ENCODE measurements at regions not wholly inside any gene's neighbourhood (a gene's known extent, or its start where the extent isn't known, plus 50 kb on each side); places are given as distances from the start of the nearest gene placed in this dataset.

DNA sequence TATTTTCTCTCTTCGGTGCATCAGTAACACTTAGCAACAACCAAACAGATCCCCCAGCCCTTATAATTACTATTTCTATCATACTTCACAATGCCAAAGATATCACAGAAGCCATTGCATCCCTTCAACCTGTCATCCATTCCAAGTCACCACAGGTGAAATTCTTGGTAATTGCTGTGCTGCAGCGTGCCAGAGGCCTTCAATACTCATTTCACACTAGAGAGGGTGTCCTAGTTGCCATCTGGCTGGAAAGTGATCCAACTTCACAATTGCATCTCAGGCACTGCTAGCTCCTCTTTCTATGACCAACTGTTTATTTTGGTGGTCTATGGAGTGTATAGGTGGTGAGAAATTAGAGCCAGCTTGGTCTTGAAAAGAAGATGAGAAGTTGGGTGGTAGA is 131.2 kb downstream of the NUP35 start:
- H3K4me3 ChIP-seq, result no peak overlapping the region
- WGBS, result 90% methylated on average over 2 of the region's 2 CpGs
- no peaks in the 10 kb centered on the region for H3K36me3 ChIP-seq
- intact Hi-C loops (cut with DNase I), result no loop called here
- no peak for DNase-seq (ENCODE audit: low spot score)
- H3K27ac ChIP-seq, result no peak overlapping the region
- no peaks in the 10 kb centered on the region for H3K27me3 ChIP-seq (replicated peaks; ENCODE audit: insufficient read depth)
- TF ChIP-seq, protein P1, sequence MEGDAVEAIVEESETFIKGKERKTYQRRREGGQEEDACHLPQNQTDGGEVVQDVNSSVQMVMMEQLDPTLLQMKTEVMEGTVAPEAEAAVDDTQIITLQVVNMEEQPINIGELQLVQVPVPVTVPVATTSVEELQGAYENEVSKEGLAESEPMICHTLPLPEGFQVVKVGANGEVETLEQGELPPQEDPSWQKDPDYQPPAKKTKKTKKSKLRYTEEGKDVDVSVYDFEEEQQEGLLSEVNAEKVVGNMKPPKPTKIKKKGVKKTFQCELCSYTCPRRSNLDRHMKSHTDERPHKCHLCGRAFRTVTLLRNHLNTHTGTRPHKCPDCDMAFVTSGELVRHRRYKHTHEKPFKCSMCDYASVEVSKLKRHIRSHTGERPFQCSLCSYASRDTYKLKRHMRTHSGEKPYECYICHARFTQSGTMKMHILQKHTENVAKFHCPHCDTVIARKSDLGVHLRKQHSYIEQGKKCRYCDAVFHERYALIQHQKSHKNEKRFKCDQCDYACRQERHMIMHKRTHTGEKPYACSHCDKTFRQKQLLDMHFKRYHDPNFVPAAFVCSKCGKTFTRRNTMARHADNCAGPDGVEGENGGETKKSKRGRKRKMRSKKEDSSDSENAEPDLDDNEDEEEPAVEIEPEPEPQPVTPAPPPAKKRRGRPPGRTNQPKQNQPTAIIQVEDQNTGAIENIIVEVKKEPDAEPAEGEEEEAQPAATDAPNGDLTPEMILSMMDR (IDR thresholded peaks at IDR 0.05), result no peak
- TF ChIP-seq POLR2AphosphoS5 (IDR thresholded peaks at IDR 0.05) (no peak), POLR2A (IDR thresholded peaks at IDR 0.05) (no peak)
- H3K9me3 ChIP-seq, result no peaks in the 10 kb centered on the region
- H3K4me1 ChIP-seq (replicated peaks), result no peaks in the 10 kb centered on the region

DNA sequence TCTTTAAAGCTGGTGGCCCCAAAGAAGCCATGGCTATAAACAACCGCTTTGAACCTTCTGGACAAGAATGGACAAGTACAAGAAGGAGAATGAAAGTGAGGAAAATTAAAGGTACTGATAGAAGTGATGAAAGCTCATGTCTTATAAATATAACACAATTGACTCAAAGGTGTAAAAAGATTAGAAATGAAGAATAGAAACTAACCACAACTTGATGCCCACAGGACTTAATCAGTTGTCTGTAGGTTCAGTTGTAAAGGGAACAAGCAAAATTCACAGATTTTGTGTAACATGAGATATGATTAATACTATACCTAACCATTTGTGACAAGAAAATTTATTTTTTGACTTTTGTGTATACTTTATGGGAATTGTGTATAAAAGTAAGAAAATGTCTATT is 135.7 kb downstream of the NUP35 start:
- H3K4me1 ChIP-seq (replicated peaks), result no peaks in the 10 kb centered on the region
- no peak overlapping the region for H3K4me3 ChIP-seq
- no peak for DNase-seq (ENCODE audit: low spot score)
- no peak for TF ChIP-seq POLR2AphosphoS5 (IDR thresholded peaks at IDR 0.05)
- H3K9me3 ChIP-seq, result no peaks in the 10 kb centered on the region
- H3K36me3 ChIP-seq, result no peaks in the 10 kb centered on the region
- H3K27me3 ChIP-seq (replicated peaks; ENCODE audit: insufficient read depth), result no peaks in the 10 kb centered on the region
- H3K27ac ChIP-seq, result no peak overlapping the region
- WGBS, result 68% methylated on average over 1 of the region's 1 CpG
- intact Hi-C loops (cut with DNase I), result no loop called here

DNA sequence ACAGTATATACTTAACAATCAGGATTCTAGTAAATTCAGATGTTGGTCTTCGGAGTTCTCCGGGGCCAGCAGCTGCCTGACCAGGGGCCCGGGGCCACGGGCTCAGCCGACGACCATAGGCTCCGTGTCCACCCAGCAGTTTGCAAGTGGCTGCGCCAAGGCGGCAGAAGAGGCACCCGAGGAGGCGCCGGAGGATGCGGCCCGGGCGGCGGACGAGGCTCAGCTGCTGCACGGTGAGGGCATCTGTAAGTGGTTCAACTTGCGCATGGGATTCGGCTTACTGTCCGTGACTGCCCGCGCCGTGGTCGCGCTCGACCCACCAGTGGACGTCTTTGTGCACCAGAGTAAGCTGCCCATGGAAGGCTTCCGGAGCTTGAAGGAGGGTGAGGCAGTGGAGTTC is 136.3 kb downstream of the NUP35 start:
- TF ChIP-seq POLR2AphosphoS5 (IDR thresholded peaks at IDR 0.05), result no peak
- TF ChIP-seq, protein P1 (IDR thresholded peaks at IDR 0.05), result no peak
- no peak for TF ChIP-seq POLR2A (IDR thresholded peaks at IDR 0.05)
- Histone ChIP-seq H3K4me3 (no peak overlapping the region), H3K36me3 (no peaks in the 10 kb centered on the region), H3K27ac (no peak overlapping the region), H3K9me3 (no peaks in the 10 kb centered on the region), H3K4me1 (replicated peaks) (no peaks in the 10 kb centered on the region), H3K27me3 (replicated peaks; ENCODE audit: insufficient read depth) (no peaks in the 10 kb centered on the region)
- intact Hi-C loops (cut with DNase I), result no loop called here
- 96% methylated on average over 29 of the region's 29 CpGs for WGBS
- DNase-seq (ENCODE audit: low spot score), result no peak

DNA sequence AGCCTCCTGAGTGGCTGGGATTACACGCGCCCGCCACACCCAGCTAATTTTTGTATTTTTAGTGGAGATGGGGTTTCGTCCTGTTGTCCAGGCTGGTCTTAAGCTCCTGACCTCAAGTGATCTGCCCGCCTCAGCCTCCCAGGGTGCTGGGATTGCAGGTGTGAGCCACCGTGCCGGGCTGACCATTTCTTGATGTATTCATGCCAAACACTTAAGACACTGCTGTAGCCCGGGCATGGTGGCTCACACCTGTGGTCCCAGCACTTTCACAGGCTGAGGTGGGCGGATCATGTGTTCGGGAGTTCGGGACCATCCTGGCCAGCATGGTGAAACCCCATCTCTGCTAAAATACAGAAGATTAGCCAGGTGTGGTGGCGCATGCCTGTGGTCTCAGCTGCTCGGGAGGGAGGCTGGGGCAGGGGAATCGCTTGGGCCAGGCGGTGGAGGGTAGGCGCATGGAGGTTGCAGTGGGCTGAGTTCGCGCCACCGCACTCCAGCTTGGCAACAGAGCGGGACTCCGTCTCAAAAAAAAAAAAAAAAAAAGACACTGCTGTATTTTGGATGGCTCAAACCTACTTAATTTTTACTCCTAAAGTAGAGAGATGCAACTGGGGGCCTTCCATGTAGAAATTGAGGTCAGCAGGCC is 140.8 kb downstream of the NUP35 start:
- Histone ChIP-seq H3K4me3 (no peak overlapping the region), H3K4me1 (replicated peaks) (no peaks in the 10 kb centered on the region), H3K27me3 (replicated peaks; ENCODE audit: insufficient read depth) (no peaks in the 10 kb centered on the region), H3K27ac (no peak overlapping the region), H3K9me3 (no peaks in the 10 kb centered on the region), H3K36me3 (no peaks in the 10 kb centered on the region)
- 97% methylated on average over 21 of the region's 21 CpGs for WGBS
- intact Hi-C loops (cut with DNase I), result no loop called here
- DNase-seq (ENCODE audit: low spot score), result no peak
- TF ChIP-seq POLR2A (IDR thresholded peaks at IDR 0.05) (no peak), POLR2AphosphoS5 (IDR thresholded peaks at IDR 0.05) (no peak)

DNA sequence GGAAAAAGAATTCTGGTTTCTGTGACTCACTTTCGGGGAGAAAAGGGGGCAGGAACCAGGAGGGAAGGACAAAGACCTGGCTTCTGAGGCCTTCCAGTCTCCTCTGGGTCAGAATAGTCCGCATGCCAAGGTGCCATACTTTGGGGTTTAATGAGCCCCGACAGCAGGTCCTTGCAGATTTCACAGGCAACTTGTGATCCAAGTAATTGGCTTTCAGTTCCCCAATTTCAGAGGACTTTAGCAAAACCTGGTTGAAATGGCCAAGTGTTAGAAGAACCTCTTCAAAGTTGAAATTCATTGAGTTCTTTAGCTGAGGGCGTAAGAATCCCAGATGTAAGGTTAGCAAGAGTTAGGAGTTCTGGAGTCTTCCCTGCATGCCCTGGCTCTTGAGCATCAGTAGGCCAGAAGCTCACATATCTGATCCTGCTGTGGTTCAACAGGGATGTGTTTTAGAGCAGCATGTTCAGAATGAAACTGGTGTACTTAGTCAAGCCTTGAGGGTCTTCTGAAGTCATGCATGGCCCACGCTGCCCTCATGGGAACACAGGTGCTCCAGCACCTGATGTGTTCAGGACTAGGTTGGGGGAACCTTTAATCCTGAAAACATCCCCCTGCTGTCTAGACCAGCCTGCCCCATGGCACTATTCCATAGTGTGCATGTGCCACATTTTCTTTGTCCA is 143.0 kb downstream of the NUP35 start:
- no peak for DNase-seq (ENCODE audit: low spot score)
- H3K27ac ChIP-seq, result no peak overlapping the region
- no peaks in the 10 kb centered on the region for H3K27me3 ChIP-seq (replicated peaks; ENCODE audit: insufficient read depth)
- WGBS, result 88% methylated on average over 5 of the region's 5 CpGs
- no peaks in the 10 kb centered on the region for H3K36me3 ChIP-seq
- H3K9me3 ChIP-seq, result no peaks in the 10 kb centered on the region
- H3K4me1 ChIP-seq (replicated peaks), result no peaks in the 10 kb centered on the region
- TF ChIP-seq POLR2A (IDR thresholded peaks at IDR 0.05), result no peak
- TF ChIP-seq, protein P1 (IDR thresholded peaks at IDR 0.05), result no peak
- intact Hi-C loops (cut with DNase I), result no loop called here
- no peak overlapping the region for H3K4me3 ChIP-seq

DNA sequence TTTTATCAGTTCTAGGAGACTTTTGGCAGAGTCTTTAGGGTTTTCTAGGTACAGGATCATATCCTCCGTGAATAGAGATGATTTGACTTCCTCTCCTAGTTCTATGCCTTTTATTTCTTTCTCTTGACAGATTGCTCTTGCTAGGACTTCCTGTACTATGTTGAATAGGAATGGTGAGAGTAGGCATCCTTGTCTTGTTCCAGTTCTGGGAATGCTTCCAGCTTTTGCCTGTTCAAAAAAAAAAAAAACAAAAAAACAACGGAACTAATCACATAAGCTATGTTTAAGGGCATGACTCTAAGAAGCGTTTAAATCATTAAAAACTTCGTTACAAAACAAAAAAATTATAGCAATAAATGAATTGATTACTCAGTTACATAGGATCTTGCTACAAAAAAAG is 145.7 kb downstream of the NUP35 start:
- TF ChIP-seq POLR2AphosphoS5 (IDR thresholded peaks at IDR 0.05) (no peak), POLR2A (IDR thresholded peaks at IDR 0.05) (no peak)
- 61% methylated on average over 4 of the region's 4 CpGs for WGBS
- Histone ChIP-seq H3K4me1 (replicated peaks) (no peaks in the 10 kb centered on the region), H3K27ac (no peak overlapping the region), H3K27me3 (replicated peaks; ENCODE audit: insufficient read depth) (no peaks in the 10 kb centered on the region), H3K4me3 (no peak overlapping the region), H3K9me3 (no peaks in the 10 kb centered on the region), H3K36me3 (no peaks in the 10 kb centered on the region)
- intact Hi-C loops (cut with DNase I), result no loop called here
- no peak for DNase-seq (ENCODE audit: low spot score)
